ENCODE measurements at regions not wholly inside any gene's neighbourhood (a gene's known extent, or its start where the extent isn't known, plus 50 kb on each side); places are given as distances from the start of the nearest gene placed in this dataset.

- DNase-seq = no peak
Measured at GRCh38 chr20:39225978-39226377, 263.8 kb downstream of the DHX35 start.

- no peak for DNase-seq
Measured at GRCh38 chr20:39225536-39225935, 263.4 kb downstream of the DHX35 start.

- DNase-seq = no peak
Measured at GRCh38 chr20:39222101-39222500, 260.0 kb downstream of the DHX35 start.

- no peak for DNase-seq
Measured at GRCh38 chr20:39216195-39216594, 254.1 kb downstream of the DHX35 start.

- DNase-seq = no peak
Measured at GRCh38 chr20:39214828-39215227, 252.7 kb downstream of the DHX35 start.

- DNase-seq = no peak
Measured at GRCh38 chr20:39213476-39214145, 251.5 kb downstream of the DHX35 start.

GRCh38 chr20:39211060-39211748, 249.1 kb downstream of the DHX35 start:
- DNase-seq = no peak

GRCh38 chr20:39210341-39211036, 248.3 kb downstream of the DHX35 start:
- DNase-seq = no peak

- no peak for DNase-seq
Measured at GRCh38 chr20:39206899-39207564, 244.9 kb downstream of the DHX35 start.

- no peak for DNase-seq
Measured at GRCh38 chr20:39195582-39196021, 233.5 kb downstream of the DHX35 start.

GRCh38 chr20:39190666-39191570, 228.8 kb downstream of the DHX35 start:
- no peak for DNase-seq

- no peak for DNase-seq
Measured at GRCh38 chr20:39188266-39188765, 226.2 kb downstream of the DHX35 start.

GRCh38 chr20:39181490-39181889, 219.3 kb downstream of the DHX35 start:
- DNase-seq = no peak

GRCh38 chr20:39176457-39176856, 214.3 kb downstream of the DHX35 start:
- DNase-seq = no peak

- DNase-seq = no peak
Measured at GRCh38 chr20:39170896-39171463, 208.8 kb downstream of the DHX35 start.

- DNase-seq = no peak
Measured at GRCh38 chr20:39165099-39165498, 203.0 kb downstream of the DHX35 start.

GRCh38 chr20:39164642-39165041, 202.5 kb downstream of the DHX35 start:
- DNase-seq = no peak

- DNase-seq = no peak
Measured at GRCh38 chr20:39163993-39164392, 201.8 kb downstream of the DHX35 start.

GRCh38 chr20:39161900-39162299, 199.8 kb downstream of the DHX35 start:
- DNase-seq = no peak

- no peak for DNase-seq
Measured at GRCh38 chr20:39155971-39156370, 193.8 kb downstream of the DHX35 start.

GRCh38 chr20:39152742-39153141, 190.6 kb downstream of the DHX35 start:
- DNase-seq = no peak

- DNase-seq = no peak
Measured at GRCh38 chr20:39152126-39152525, 190.0 kb downstream of the DHX35 start.
